Keratinocyte (primary cell): ENCODE measurements at regions not wholly inside any gene's neighbourhood (a gene's known extent, or its start where the extent isn't known, plus 50 kb on each side); places are given as distances from the start of the nearest gene placed in this dataset.
A peak's percentile ranks its signal among the peaks of the same experiment; 100 is the strongest.

Source experiments
- DNase-seq: peaks from one replicate; pipeline ENCODE4 v3.0.0-alpha.2; 2011; ENCODE audit warnings: low read depth, missing footprints, low spot score
- FAIRE-seq: peaks from 2 replicates; lab custom pipeline; 2011; peaks lifted over from hg19 to GRCh38; lab: Jason Lieb, UNC
- H2AFZ ChIP-seq: 2 replicates; pipeline ENCODE4 v1.6.0; 2012; ENCODE audit warnings: low read length, control low read depth, inconsistent platforms; ENCODE audit not compliant: control insufficient read depth
- H3K27ac ChIP-seq: 2 replicates; pipeline ENCODE4 v1.5.1; 2011; ENCODE audit warnings: low read length; ENCODE audit not compliant: control insufficient read depth, insufficient read depth
- H3K27me3 ChIP-seq: 3 replicates; pipeline ENCODE4 v1.6.0; 2011; ENCODE audit warnings: low read length; ENCODE audit not compliant: control insufficient read depth, insufficient read depth; ENCODE audit errors: extremely low read depth
- H3K36me3 ChIP-seq, 2 experiments: 2 replicates in 1 of 2; 3 replicates in 1 of 2; pipeline ENCODE4 v1.5.1; 2011; ENCODE audit warnings: low read length in 2 of 2, mild to moderate bottlenecking in 1 of 2; ENCODE audit not compliant: control insufficient read depth in 2 of 2, insufficient read depth in 2 of 2; ENCODE audit errors: extremely low read depth in 1 of 2
- H3K4me1 ChIP-seq: 3 replicates; pipeline ENCODE4 v1.5.1; 2011; ENCODE audit warnings: low read length; ENCODE audit not compliant: control insufficient read depth, insufficient read depth; ENCODE audit errors: extremely low read depth
- H3K4me2 ChIP-seq: 3 replicates; pipeline ENCODE4 v1.6.0; 2011; ENCODE audit warnings: low read depth, low read length; ENCODE audit not compliant: control insufficient read depth, insufficient read depth; ENCODE audit errors: extremely low read depth
- H3K4me3 ChIP-seq, 3 experiments: fragments of 200-600 bp in 1 of 3; sonication (generic) in 1 of 3; 2 replicates in 2 of 3; 3 replicates in 1 of 3; pipeline ENCODE4 v1.5.1; 2011 to 2016; ENCODE audit warnings: low read length in 3 of 3, mild to moderate bottlenecking in 3 of 3, control low read depth in 2 of 3, inconsistent platforms in 1 of 3, low read depth in 1 of 3, mixed read lengths in 1 of 3, mixed run types in 1 of 3, moderate library complexity in 1 of 3; ENCODE audit not compliant: control insufficient read depth in 2 of 3, insufficient read depth in 2 of 3; ENCODE audit errors: extremely low read depth in 1 of 3
- H3K79me2 ChIP-seq: 2 replicates; pipeline ENCODE4 v1.6.0; 2012; ENCODE audit warnings: low read length; ENCODE audit not compliant: control insufficient read depth, insufficient read depth
- H3K9ac ChIP-seq: 3 replicates; pipeline ENCODE4 v1.6.0; 2011; ENCODE audit warnings: low read length; ENCODE audit not compliant: control insufficient read depth, insufficient read depth; ENCODE audit errors: extremely low read depth
- H3K9me1 ChIP-seq: 3 replicates; pipeline ENCODE4 v1.6.0; 2011; ENCODE audit warnings: low read length; ENCODE audit not compliant: control insufficient read depth, insufficient read depth; ENCODE audit errors: extremely low read depth
- H3K9me3 ChIP-seq: 2 replicates; pipeline ENCODE4 v1.5.1; 2012; ENCODE audit warnings: low read depth, low read length; ENCODE audit not compliant: control insufficient read depth
- H4K20me1 ChIP-seq: 3 replicates; pipeline ENCODE4 v1.6.0; 2011; ENCODE audit warnings: low read length; ENCODE audit not compliant: control insufficient read depth, insufficient read depth; ENCODE audit errors: extremely low read depth
- EZH2 ChIP-seq: IDR thresholded peaks from one replicate; pipeline ENCODE4 v1.6.1; 2012; ENCODE audit warnings: inconsistent platforms, mild to moderate bottlenecking, low read length, moderate library complexity
- dilution Hi-C: fragments of 300-500 bp; cut with MboI; formaldehyde crosslinking; loops from one replicate; pipeline ENCODE4 v1.7.0; 2020; ENCODE audit warnings: low sequenced_read_pairs; ENCODE audit not compliant: extremely low pct_ligation_motif_present
- TF ChIP-seq, protein P1 (sequence below), 3 experiments: IDR thresholded peaks in 1 of 3; conservative IDR thresholded peaks in 1 of 3; optimal IDR thresholded peaks in 1 of 3; 2 replicates in 2 of 3; 3 replicates in 1 of 3; pipeline versions ENCODE3 to v1.5.1; 2011; ENCODE audit warnings: low read length in 3 of 3, mild to moderate bottlenecking in 3 of 3, moderate library complexity in 2 of 3, control low read depth in 1 of 3, inconsistent platforms in 1 of 3; ENCODE audit not compliant: insufficient read depth in 2 of 3; ENCODE audit errors: extremely low read depth in 1 of 3

DNA sequence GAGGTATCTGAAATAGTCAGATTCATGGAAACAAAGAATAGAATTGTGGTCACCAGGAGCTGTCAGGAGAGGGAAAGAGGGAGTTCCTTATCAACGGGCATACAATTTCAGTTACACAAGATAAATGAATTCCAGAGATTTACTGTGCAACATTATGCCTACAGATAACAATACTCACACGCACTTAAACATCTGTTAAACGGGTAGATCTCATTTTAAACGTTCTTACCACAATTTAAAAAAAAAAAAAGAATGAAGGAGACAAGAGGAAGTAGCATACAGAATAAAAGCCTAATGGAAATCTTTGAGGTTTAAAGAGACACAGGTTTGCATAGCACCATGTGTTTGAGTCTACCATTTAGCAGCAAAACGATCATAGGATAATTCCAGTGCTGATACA lies 298.0 kb downstream of the DKK2 start:
- Histone ChIP-seq H3K27ac (no peak overlapping the region), H3K27me3 (no peaks in the 10 kb centered on the region), H3K4me2 (no peak overlapping the region), H4K20me1 (no peaks in the 10 kb centered on the region), H3K4me1 (no peaks in the 10 kb centered on the region), H2AFZ (no peak overlapping the region), H3K9me3 (no peaks in the 10 kb centered on the region), H3K9ac (no peak overlapping the region), H3K4me3 (no peak overlapping the region), H3K79me2 (no peaks in the 10 kb centered on the region), H3K9me1 (no peaks in the 10 kb centered on the region), H3K36me3 (no peaks in the 10 kb centered on the region)
- dilution Hi-C loops, result no loop called here
- DNase-seq (no peak), FAIRE-seq (no peak)
- no peak for TF ChIP-seq EZH2
- TF ChIP-seq, protein P1, sequence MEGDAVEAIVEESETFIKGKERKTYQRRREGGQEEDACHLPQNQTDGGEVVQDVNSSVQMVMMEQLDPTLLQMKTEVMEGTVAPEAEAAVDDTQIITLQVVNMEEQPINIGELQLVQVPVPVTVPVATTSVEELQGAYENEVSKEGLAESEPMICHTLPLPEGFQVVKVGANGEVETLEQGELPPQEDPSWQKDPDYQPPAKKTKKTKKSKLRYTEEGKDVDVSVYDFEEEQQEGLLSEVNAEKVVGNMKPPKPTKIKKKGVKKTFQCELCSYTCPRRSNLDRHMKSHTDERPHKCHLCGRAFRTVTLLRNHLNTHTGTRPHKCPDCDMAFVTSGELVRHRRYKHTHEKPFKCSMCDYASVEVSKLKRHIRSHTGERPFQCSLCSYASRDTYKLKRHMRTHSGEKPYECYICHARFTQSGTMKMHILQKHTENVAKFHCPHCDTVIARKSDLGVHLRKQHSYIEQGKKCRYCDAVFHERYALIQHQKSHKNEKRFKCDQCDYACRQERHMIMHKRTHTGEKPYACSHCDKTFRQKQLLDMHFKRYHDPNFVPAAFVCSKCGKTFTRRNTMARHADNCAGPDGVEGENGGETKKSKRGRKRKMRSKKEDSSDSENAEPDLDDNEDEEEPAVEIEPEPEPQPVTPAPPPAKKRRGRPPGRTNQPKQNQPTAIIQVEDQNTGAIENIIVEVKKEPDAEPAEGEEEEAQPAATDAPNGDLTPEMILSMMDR (optimal IDR thresholded peaks at IDR 0.05 in 1 of 3, IDR thresholded peaks at IDR 0.05 in 1 of 3, conservative IDR thresholded peaks at IDR 0.05 in 1 of 3; ENCODE audit: extremely low read depth in 1 of 3, insufficient read depth in 2 of 3, low read length in 3 of 3), result no peak

DNA sequence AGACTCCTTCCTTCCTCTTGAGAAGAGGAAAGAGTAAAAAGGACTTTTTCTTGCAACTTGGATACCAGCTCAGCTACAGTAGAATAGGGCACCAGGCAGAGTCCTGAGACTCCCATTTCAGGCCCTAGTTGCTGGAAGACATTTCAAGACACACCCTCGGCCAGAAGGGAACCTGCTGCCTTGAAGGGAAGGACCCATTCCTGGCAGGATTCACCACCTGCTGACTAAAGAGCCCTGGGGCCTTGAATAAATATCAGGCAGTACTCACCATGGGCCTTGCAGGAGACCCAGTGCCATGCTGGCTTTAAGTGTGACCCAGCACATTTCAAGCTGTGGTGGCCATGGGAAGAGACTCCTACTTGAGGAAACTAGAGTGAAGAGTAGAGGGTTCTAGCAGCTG lies 317.6 kb downstream of the DKK2 start:
- no peaks in the 10 kb centered on the region for H3K79me2 ChIP-seq
- H3K4me1 ChIP-seq, result no peaks in the 10 kb centered on the region
- no peaks in the 10 kb centered on the region for H3K36me3 ChIP-seq
- no peaks in the 10 kb centered on the region for H4K20me1 ChIP-seq
- FAIRE-seq (peak; percentile 56), DNase-seq (no peak)
- H3K9me1 ChIP-seq, result no peaks in the 10 kb centered on the region
- H3K4me3 ChIP-seq, result no peak overlapping the region
- TF ChIP-seq, protein P1 (optimal IDR thresholded peaks at IDR 0.05 in 1 of 3, IDR thresholded peaks at IDR 0.05 in 1 of 3, conservative IDR thresholded peaks at IDR 0.05 in 1 of 3; ENCODE audit: extremely low read depth in 1 of 3, insufficient read depth in 2 of 3, low read length in 3 of 3), result no peak
- no peak for TF ChIP-seq EZH2
- dilution Hi-C loops, result no loop called here
- no peak overlapping the region for H3K4me2 ChIP-seq
- H3K9ac ChIP-seq, result no peak overlapping the region
- H3K9me3 ChIP-seq, result no peaks in the 10 kb centered on the region
- no peak overlapping the region for H2AFZ ChIP-seq
- no peaks in the 10 kb centered on the region for H3K27me3 ChIP-seq
- no peak overlapping the region for H3K27ac ChIP-seq
